ENCODE measurements at regions not wholly inside any gene's neighbourhood (a gene's known extent, or its start where the extent isn't known, plus 50 kb on each side); places are given as distances from the start of the nearest gene placed in this dataset.

GRCh38 chr4:114535725-114536124, 62.9 kb upstream of the UGT8 start:
- intact Hi-C loops (cut with DNase I) = no loop called here
- WGBS, 2 donors = 61 to 70% methylated on average over 1 of the region's 1 CpG
- TF ChIP-seq CTCF (IDR thresholded peaks at IDR 0.05) = no peak
- no peak for TF ChIP-seq EP300 (IDR thresholded peaks at IDR 0.05)
- TF ChIP-seq POLR2A (IDR thresholded peaks at IDR 0.05) = no peak
- TF ChIP-seq POLR2AphosphoS5 (IDR thresholded peaks at IDR 0.05) = no peak
- H3K9me3 ChIP-seq = no peaks in the 10 kb centered on the region
- no peaks in the 10 kb centered on the region for H3K4me1 ChIP-seq
- no peak overlapping the region for H3K4me3 ChIP-seq
- no peak overlapping the region for H3K27ac ChIP-seq
- no peak for DNase-seq
- H3K36me3 ChIP-seq = no peaks in the 10 kb centered on the region
- H3K27me3 ChIP-seq = no peaks in the 10 kb centered on the region

GRCh38 chr4:114537352-114537751, 61.3 kb upstream of the UGT8 start:
- 89 to 91% methylated on average over 3 of the region's 3 CpGs for WGBS, 2 donors

GRCh38 chr4:114538012-114538617, 60.5 kb upstream of the UGT8 start:
- Histone ChIP-seq H3K4me1 (no peaks in the 10 kb centered on the region), H3K4me3 (no peak overlapping the region), H3K27me3 (no peaks in the 10 kb centered on the region), H3K36me3 (no peaks in the 10 kb centered on the region), H3K9me3 (no peaks in the 10 kb centered on the region), H3K27ac (no peak overlapping the region)
- whole genome bisulfite sequencing, 2 donors = 79 to 96% methylated on average over 5 of the region's 5 CpGs
- TF ChIP-seq EP300 (IDR thresholded peaks at IDR 0.05) = no peak
- TF ChIP-seq CTCF (IDR thresholded peaks at IDR 0.05) = no peak
- TF ChIP-seq POLR2AphosphoS5 (IDR thresholded peaks at IDR 0.05) = no peak
- TF ChIP-seq POLR2A (IDR thresholded peaks at IDR 0.05) = no peak
- DNase-seq = no peak
- intact Hi-C loops (cut with DNase I) = no loop called here

More at GRCh38 chr4:114537352-114537751, 61.3 kb upstream of the UGT8 start:
- no peak for DNase-seq
- H3K36me3 ChIP-seq = no peaks in the 10 kb centered on the region
- H3K4me3 ChIP-seq = no peak overlapping the region
- no peaks in the 10 kb centered on the region for H3K9me3 ChIP-seq
- H3K27me3 ChIP-seq = no peaks in the 10 kb centered on the region
- no peak overlapping the region for H3K27ac ChIP-seq
- TF ChIP-seq POLR2AphosphoS5 (IDR thresholded peaks at IDR 0.05) (no peak), CTCF (IDR thresholded peaks at IDR 0.05) (no peak), POLR2A (IDR thresholded peaks at IDR 0.05) (no peak), EP300 (IDR thresholded peaks at IDR 0.05) (no peak)
- intact Hi-C loops (cut with DNase I) = no loop called here
- H3K4me1 ChIP-seq = no peaks in the 10 kb centered on the region

DNA sequence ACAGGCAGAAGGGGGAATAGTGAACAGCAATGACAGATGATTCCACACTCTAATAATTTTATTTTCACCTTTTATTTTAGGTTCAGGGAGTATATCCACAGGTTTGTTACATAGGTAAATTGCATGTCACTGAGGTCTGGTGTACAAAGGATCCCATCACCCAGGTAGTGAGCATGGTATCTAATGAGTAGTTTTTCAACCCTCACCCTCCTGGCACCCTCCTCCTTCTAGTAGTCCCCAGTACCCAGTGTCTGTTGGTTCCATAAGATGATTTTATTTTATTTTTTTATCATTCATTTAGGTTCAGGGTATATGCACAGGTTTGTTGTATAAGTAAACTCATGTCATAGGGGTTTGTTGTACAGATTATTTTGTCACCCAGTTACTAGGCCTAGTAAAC, 58.6 kb upstream of the UGT8 start:
- no peaks in the 10 kb centered on the region for H3K4me1 ChIP-seq
- no peaks in the 10 kb centered on the region for H3K36me3 ChIP-seq
- no peak for TF ChIP-seq POLR2A (IDR thresholded peaks at IDR 0.05)
- TF ChIP-seq EP300 (IDR thresholded peaks at IDR 0.05) = no peak
- no peak for TF ChIP-seq CTCF (IDR thresholded peaks at IDR 0.05)
- no peak for TF ChIP-seq POLR2AphosphoS5 (IDR thresholded peaks at IDR 0.05)
- H3K4me3 ChIP-seq = no peak overlapping the region
- DNase-seq = no peak
- H3K27ac ChIP-seq = no peak overlapping the region
- intact Hi-C loops (cut with DNase I) = no loop called here
- no peaks in the 10 kb centered on the region for H3K9me3 ChIP-seq
- H3K27me3 ChIP-seq = no peaks in the 10 kb centered on the region

Measured in sigmoid colon (tissue), 6 donors.